HEK293T (cell line): ENCODE measurements at regions not wholly inside any gene's neighbourhood (a gene's known extent, or its start where the extent isn't known, plus 50 kb on each side); places are given as distances from the start of the nearest gene placed in this dataset.

ENCODE experiments used
- ARNT ChIP-seq: fragments of 450-650 bp; IDR thresholded peaks from 2 replicates; pipeline ENCODE4 v1.6.1; 2017; ENCODE audit warnings: mild to moderate bottlenecking
- BHLHE40 ChIP-seq: fragments of 450-650 bp; IDR thresholded peaks from 2 replicates; pipeline ENCODE4 v1.6.1; 2016; ENCODE audit warnings: mild to moderate bottlenecking, moderate library complexity, borderline replicate concordance
- CTBP1 ChIP-seq: fragments of 450-650 bp; IDR thresholded peaks from 2 replicates; pipeline ENCODE4 v1.6.1; 2016; ENCODE audit warnings: borderline replicate concordance
- ELF4 ChIP-seq: fragments of 450-650 bp; IDR thresholded peaks from 2 replicates; pipeline ENCODE4 v1.6.1; 2017; ENCODE audit warnings: antibody characterized with exemption
- FOXA1 ChIP-seq: fragments of 450-650 bp; IDR thresholded peaks from 2 replicates; pipeline ENCODE4 v1.6.1; 2016; ENCODE audit warnings: mild to moderate bottlenecking
- FOXK2 ChIP-seq: fragments of 450-650 bp; IDR thresholded peaks from 2 replicates; pipeline ENCODE4 v1.6.1; 2016; ENCODE audit warnings: mild to moderate bottlenecking
- FOXM1 ChIP-seq: fragments of 450-650 bp; IDR thresholded peaks from 2 replicates; pipeline ENCODE4 v1.6.1; 2017; ENCODE audit warnings: mild to moderate bottlenecking, borderline replicate concordance
- L3MBTL2 ChIP-seq: fragments of 450-650 bp; conservative IDR thresholded peaks from 2 replicates; pipeline ENCODE4 v1.6.1; 2016; ENCODE audit warnings: mild to moderate bottlenecking
- LEF1 ChIP-seq: fragments of 450-650 bp; IDR thresholded peaks from 2 replicates; pipeline ENCODE4 v1.6.1; 2017; ENCODE audit warnings: mild to moderate bottlenecking, borderline replicate concordance
- SP1 ChIP-seq: fragments of 450-650 bp; IDR thresholded peaks from 2 replicates; pipeline ENCODE4 v1.6.1; 2017
- SUZ12 ChIP-seq: fragments of 450-650 bp; IDR thresholded peaks from 2 replicates; pipeline ENCODE4 v1.6.1; 2016; ENCODE audit warnings: mild to moderate bottlenecking

DNA sequence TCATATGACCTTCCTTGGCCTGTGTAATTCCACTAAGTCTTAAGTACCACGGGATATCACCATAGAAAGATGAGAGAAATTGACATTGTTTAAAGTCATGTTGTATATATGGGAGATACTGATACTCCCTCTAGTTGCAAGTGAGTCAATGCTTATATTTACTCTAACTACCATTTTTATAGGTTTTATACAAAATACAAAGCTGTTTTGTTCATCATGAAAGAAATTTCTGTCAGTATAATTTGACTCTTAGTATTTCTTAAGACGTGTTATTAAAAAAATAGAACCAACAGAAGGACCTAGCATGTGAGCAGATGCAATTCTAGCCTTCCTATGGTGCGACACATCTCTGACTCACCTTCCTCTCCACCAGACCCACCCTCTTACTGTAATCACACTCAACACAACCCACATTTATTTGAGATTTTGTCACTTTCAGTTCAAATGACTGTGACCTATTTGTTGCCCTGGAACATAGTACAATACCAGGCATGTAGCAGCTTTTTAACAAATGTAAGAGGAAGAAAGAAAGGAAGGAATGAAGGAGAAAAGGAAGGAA, 453.1 kb downstream of the CMPK2 start:
- TF ChIP-seq BHLHE40 (no peak), LEF1 (no peak), FOXA1 (no peak), SP1 (no peak), SUZ12 (no peak), FOXK2 (no peak), ELF4 (no peak), ARNT (no peak), CTBP1 (no peak), L3MBTL2 (no peak), FOXM1 (no peak)
